Osteoblast (primary cell): ENCODE measurements at regions not wholly inside any gene's neighbourhood (a gene's known extent, or its start where the extent isn't known, plus 50 kb on each side); places are given as distances from the start of the nearest gene placed in this dataset.
"Not testable (repeated sequence)": the region's sequence is repeated elsewhere in the genome, so short reads cannot be mapped to it uniquely, and the experiment has no call there.

Source experiments
- DNase-seq: peaks from one replicate; pipeline ENCODE4 v3.0.0; 2011; ENCODE audit warnings: low spot score, mixed read lengths; ENCODE audit not compliant: insufficient read length; ENCODE audit errors: missing footprints
- H2AFZ ChIP-seq: 2 replicates; pipeline ENCODE4 v1.6.0; 2011; ENCODE audit warnings: mild to moderate bottlenecking, low read length
- H3K27ac ChIP-seq: 2 replicates; pipeline ENCODE4 v1.5.1; 2011; ENCODE audit warnings: mild to moderate bottlenecking, low read depth, low read length, moderate library complexity
- H3K27me3 ChIP-seq: 2 replicates; pipeline ENCODE4 v1.6.0; 2012; ENCODE audit warnings: mild to moderate bottlenecking, control low read depth, inconsistent platforms, low read length, moderate library complexity; ENCODE audit not compliant: insufficient read depth
- H3K36me3 ChIP-seq: 2 replicates; pipeline ENCODE4 v1.5.1; 2011; ENCODE audit warnings: mild to moderate bottlenecking, low read length, control low read depth, moderate library complexity; ENCODE audit not compliant: insufficient read depth
- H3K4me1 ChIP-seq: 2 replicates; pipeline ENCODE4 v1.5.1; 2011; ENCODE audit warnings: mild to moderate bottlenecking, low read length, control low read depth, moderate library complexity; ENCODE audit not compliant: insufficient read depth
- H3K4me2 ChIP-seq: 2 replicates; pipeline ENCODE4 v1.6.0; 2011; ENCODE audit warnings: mild to moderate bottlenecking, low read length; ENCODE audit not compliant: insufficient read depth
- H3K4me3 ChIP-seq: fragments of 200-600 bp; sonication (generic); 3 replicates; pipeline ENCODE4 v1.5.1; 2012; ENCODE audit warnings: mild to moderate bottlenecking, low read length, inconsistent platforms; ENCODE audit not compliant: insufficient read depth
- H3K79me2 ChIP-seq: 2 replicates; pipeline ENCODE4 v1.6.0; 2012; ENCODE audit warnings: mild to moderate bottlenecking, low read length, control low read depth, inconsistent platforms; ENCODE audit not compliant: insufficient read depth
- H3K9me3 ChIP-seq: 2 replicates; pipeline ENCODE4 v1.5.1; 2011; ENCODE audit warnings: low read depth, low read length, control low read depth
- H4K20me1 ChIP-seq: 2 replicates; pipeline ENCODE4 v1.6.0; 2012; ENCODE audit warnings: mild to moderate bottlenecking, low read length, control low read depth; ENCODE audit not compliant: insufficient read depth
- TF ChIP-seq, protein P1 (sequence below): IDR thresholded peaks from 2 replicates; pipeline ENCODE4 v1.5.1; 2011; ENCODE audit warnings: mild to moderate bottlenecking, low read depth, low read length, moderate library complexity; ENCODE audit errors: extremely low read depth

- no peaks in the 10 kb centered on the region for H4K20me1 ChIP-seq
- H3K4me2 ChIP-seq: no peak overlapping the region
- H3K79me2 ChIP-seq: no peaks in the 10 kb centered on the region
- DNase-seq: no peak
- H3K4me3 ChIP-seq: no peak overlapping the region
- TF ChIP-seq, protein P1, sequence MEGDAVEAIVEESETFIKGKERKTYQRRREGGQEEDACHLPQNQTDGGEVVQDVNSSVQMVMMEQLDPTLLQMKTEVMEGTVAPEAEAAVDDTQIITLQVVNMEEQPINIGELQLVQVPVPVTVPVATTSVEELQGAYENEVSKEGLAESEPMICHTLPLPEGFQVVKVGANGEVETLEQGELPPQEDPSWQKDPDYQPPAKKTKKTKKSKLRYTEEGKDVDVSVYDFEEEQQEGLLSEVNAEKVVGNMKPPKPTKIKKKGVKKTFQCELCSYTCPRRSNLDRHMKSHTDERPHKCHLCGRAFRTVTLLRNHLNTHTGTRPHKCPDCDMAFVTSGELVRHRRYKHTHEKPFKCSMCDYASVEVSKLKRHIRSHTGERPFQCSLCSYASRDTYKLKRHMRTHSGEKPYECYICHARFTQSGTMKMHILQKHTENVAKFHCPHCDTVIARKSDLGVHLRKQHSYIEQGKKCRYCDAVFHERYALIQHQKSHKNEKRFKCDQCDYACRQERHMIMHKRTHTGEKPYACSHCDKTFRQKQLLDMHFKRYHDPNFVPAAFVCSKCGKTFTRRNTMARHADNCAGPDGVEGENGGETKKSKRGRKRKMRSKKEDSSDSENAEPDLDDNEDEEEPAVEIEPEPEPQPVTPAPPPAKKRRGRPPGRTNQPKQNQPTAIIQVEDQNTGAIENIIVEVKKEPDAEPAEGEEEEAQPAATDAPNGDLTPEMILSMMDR: no peak
- H3K4me1 ChIP-seq: no peaks in the 10 kb centered on the region
- no peaks in the 10 kb centered on the region for H3K27me3 ChIP-seq
- no peak overlapping the region for H2AFZ ChIP-seq
- H3K9me3 ChIP-seq: no peaks in the 10 kb centered on the region
- H3K36me3 ChIP-seq: no peaks in the 10 kb centered on the region
- H3K27ac ChIP-seq: no peak overlapping the region
Observed at GRCh38 chr6:99145738-99146137, 198.0 kb upstream of the FBXL4 start.

DNA sequence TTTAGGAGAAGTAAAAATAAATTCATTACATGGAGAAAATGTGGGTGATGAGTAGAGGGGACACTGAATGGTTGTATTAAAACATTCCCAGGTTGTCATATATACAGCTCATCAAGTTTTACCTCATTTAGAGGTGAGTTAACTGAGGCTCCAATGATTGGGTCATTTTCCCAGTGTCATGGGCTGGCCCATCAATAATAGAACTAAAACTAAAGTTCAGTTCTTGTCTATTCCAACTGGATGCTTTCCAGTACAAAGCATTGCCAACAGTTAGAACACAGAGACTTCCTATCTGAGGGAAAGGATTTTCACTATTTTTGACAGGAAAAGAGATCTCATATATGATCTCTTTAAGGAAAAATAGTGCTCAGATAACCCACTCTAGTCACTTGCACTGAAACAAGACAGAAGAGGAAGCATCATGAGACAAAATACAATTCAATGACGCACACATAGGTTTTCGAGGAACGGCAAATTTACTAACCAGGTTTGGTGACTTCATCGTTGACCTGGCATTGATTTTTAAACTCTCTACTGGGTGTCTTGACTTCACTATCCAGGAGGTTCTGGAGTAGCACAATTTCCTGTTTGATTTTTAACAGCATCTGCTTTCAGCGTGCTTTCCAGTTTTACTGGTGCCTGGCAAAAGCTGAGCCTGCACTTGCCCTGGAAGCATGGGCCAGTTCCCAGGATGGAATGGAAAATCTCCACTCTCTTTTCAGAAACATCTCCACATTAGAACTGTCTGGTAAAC is 195.5 kb upstream of the FBXL4 start:
- H3K36me3 ChIP-seq: no peaks in the 10 kb centered on the region
- no peak overlapping the region for H3K4me3 ChIP-seq
- H2AFZ ChIP-seq: no peak overlapping the region
- no peak overlapping the region for H3K4me2 ChIP-seq
- no peaks in the 10 kb centered on the region for H3K79me2 ChIP-seq
- H3K4me1 ChIP-seq: no peaks in the 10 kb centered on the region
- DNase-seq: no peak
- no peaks in the 10 kb centered on the region for H3K9me3 ChIP-seq
- H3K27ac ChIP-seq: no peak overlapping the region
- H3K27me3 ChIP-seq: no peaks in the 10 kb centered on the region
- TF ChIP-seq, protein P1: no peak
- H4K20me1 ChIP-seq: no peaks in the 10 kb centered on the region

DNA sequence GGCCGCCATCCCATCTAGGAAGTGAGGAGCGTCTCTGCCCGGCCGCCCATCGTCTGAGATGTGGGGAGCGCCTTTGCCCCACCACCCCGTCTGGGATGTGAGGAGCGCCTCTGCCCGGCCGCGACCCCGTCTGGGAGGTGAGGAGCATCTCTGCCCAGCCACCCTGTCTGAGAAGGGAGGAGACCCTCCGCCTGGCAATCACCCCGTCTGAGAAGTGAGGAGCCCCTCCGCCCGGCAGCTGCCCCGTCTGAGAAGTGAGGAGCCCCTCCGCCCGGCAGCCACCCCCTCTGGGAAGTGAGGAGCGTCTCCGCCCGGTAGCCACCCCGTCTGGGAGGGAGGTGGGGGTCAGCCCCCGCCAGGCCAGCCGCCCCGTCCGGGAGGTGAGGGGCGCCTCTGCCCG is 194.2 kb upstream of the FBXL4 start:
- not testable (repeated sequence) for H2AFZ ChIP-seq, DNase-seq, H3K27me3 ChIP-seq, H3K9me3 ChIP-seq, H3K36me3 ChIP-seq, H3K4me3 ChIP-seq, H3K4me2 ChIP-seq, H3K79me2 ChIP-seq, H3K27ac ChIP-seq, H4K20me1 ChIP-seq, H3K4me1 ChIP-seq

DNA sequence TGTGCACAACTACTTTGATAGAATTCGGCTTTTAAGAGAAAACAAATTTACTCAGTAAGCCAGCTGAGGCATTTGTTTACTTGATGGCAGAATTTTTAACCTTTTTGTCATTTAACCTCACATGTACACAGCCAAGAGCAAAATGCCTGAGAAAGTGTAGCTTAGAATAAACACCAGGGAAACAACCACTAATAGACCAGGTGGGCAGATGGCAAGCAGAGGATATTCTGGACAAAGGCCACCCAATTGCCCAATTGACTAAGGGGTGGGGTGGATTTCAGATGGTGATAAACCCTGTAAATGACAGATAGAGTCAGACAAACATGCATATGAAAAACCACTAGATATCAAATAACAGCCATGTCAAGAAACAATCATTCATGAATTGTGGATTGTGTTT is 190.7 kb upstream of the FBXL4 start:
- Histone ChIP-seq H3K4me3 (no peak overlapping the region), H3K9me3 (no peaks in the 10 kb centered on the region), H4K20me1 (no peaks in the 10 kb centered on the region), H3K79me2 (no peaks in the 10 kb centered on the region), H3K4me2 (no peak overlapping the region), H3K27ac (no peak overlapping the region), H3K27me3 (no peaks in the 10 kb centered on the region), H2AFZ (no peak overlapping the region), H3K4me1 (no peaks in the 10 kb centered on the region), H3K36me3 (no peaks in the 10 kb centered on the region)
- TF ChIP-seq, protein P1: no peak
- DNase-seq: no peak
